ENCODE measurements at regions not wholly inside any gene's neighbourhood (a gene's known extent, or its start where the extent isn't known, plus 50 kb on each side); places are given as distances from the start of the nearest gene placed in this dataset.

- no peak for TF ChIP-seq SMAD3 (CRISPR knock-in tag; IDR thresholded peaks at IDR 0.05; ENCODE audit: borderline replicate concordance)
- no peak for TF ChIP-seq MXD4 (CRISPR knock-in tag; IDR thresholded peaks at IDR 0.05; ENCODE audit: borderline replicate concordance)
- TF ChIP-seq MLX (CRISPR knock-in tag; IDR thresholded peaks at IDR 0.05) = no peak
- TF ChIP-seq E2F1 (CRISPR knock-in tag; IDR thresholded peaks at IDR 0.05) = no peak
- no peak for TF ChIP-seq PRDM15 (CRISPR knock-in tag; IDR thresholded peaks at IDR 0.05)
- TF ChIP-seq HMGA2 (CRISPR knock-in tag; IDR thresholded peaks at IDR 0.05) = no peak
- no peak for TF ChIP-seq SMAD4 (CRISPR knock-in tag; IDR thresholded peaks at IDR 0.05)
- TF ChIP-seq HMGXB4 (CRISPR knock-in tag; IDR thresholded peaks at IDR 0.05) = no peak
- no peak for TF ChIP-seq ZNF425 (CRISPR knock-in tag; conservative IDR thresholded peaks at IDR 0.05)
- no peak for TF ChIP-seq CTCF (IDR thresholded peaks at IDR 0.05)
These were observed 697.3 kb downstream of the TLR4 start (continued) for GRCh38 chr9:118401546-118401945.

- DNase-seq (ENCODE audit: low spot score) = no peak
- Mint-ChIP-seq H3K36me3 (no peaks in the 10 kb centered on the region), H3K27ac (peak overlapping the region; percentile 58), H3K4me1 (peaks cover 14% of the 10 kb centered on the region), H3K27me3 (ENCODE audit: low read depth) (no peaks in the 10 kb centered on the region), H3K9me3 (no peaks in the 10 kb centered on the region), H3K4me3 (no peak overlapping the region)
- ChIA-PET POLR2A (no interaction called here), CTCF (no interaction called here)
- TF ChIP-seq ZNF281 (CRISPR knock-in tag; IDR thresholded peaks at IDR 0.05) (no peak), MYBL2 (CRISPR knock-in tag; IDR thresholded peaks at IDR 0.05) (no peak), ERG (CRISPR knock-in tag; IDR thresholded peaks at IDR 0.05) (no peak), SMAD3 (CRISPR knock-in tag; IDR thresholded peaks at IDR 0.05; ENCODE audit: borderline replicate concordance) (no peak)
- peak; percentile 52 for ATAC-seq
These were observed 710.5 kb downstream of the TLR4 start for GRCh38 chr9:118414676-118415075.

Data from WTC11 (cell line).